Heart right ventricle (tissue), 16 donors: ENCODE measurements at regions not wholly inside any gene's neighbourhood (a gene's known extent, or its start where the extent isn't known, plus 50 kb on each side); places are given as distances from the start of the nearest gene placed in this dataset.
A peak's percentile ranks its signal among the peaks of the same experiment; 100 is the strongest.

Experiments used
- ATAC-seq, 8 donors: fragments of 200-7000 bp; cut with Tn5 transposase; one replicate each; pipeline ENCODE4 v1.9.1; 2020; ENCODE audit warnings: mild to moderate bottlenecking in 8 of 8, moderate library complexity in 8 of 8, moderate number of reproducible peaks in 1 of 8
- DNase-seq, 2 donors: peaks; one replicate each; pipeline ENCODE4 v3.0.0-alpha.2; 2020
- H3K27ac ChIP-seq, 10 donors: fragments of 200-600 bp; sonication (generic) in 2 of 10; one replicate each; pipeline versions ENCODE4 v1.5.0 to v1.8.0; 2020 to 2022; ENCODE audit warnings: mild to moderate bottlenecking in 3 of 10
- H3K27me3 ChIP-seq, 7 donors: fragments of 200-600 bp; one replicate each; pipeline ENCODE4 v1.8.0; 2021 to 2022; ENCODE audit warnings: mild to moderate bottlenecking in 2 of 7
- H3K36me3 ChIP-seq, 9 donors: fragments of 200-600 bp; sonication (generic) in 1 of 9; one replicate each; pipeline versions ENCODE4 v1.5.0 to v1.8.0; 2020 to 2022; ENCODE audit warnings: mild to moderate bottlenecking in 2 of 9
- H3K4me1 ChIP-seq, 9 donors: fragments of 200-600 bp; sonication (generic) in 1 of 9; one replicate each; pipeline versions ENCODE4 v1.5.0 to v1.8.0; 2020 to 2022; ENCODE audit warnings: mild to moderate bottlenecking in 4 of 9
- H3K4me3 ChIP-seq, 10 donors: fragments of 200-600 bp; sonication (generic) in 2 of 10; one replicate each; pipeline versions ENCODE4 v1.5.0 to v1.8.0; 2020 to 2022; ENCODE audit warnings: mild to moderate bottlenecking in 7 of 10, moderate library complexity in 2 of 10
- H3K9me3 ChIP-seq, 11 donors: fragments of 200-600 bp in 10 of 11; sonication (generic) in 2 of 11; one replicate each; pipeline versions ENCODE4 v1.5.0 to v1.8.0; 2013 to 2022; ENCODE audit warnings: mild to moderate bottlenecking in 2 of 11, control low read depth in 1 of 11, moderate library complexity in 1 of 11
- CTCF ChIP-seq, 9 donors: fragments of 200-600 bp; sonication (generic) in 2 of 9; IDR thresholded peaks; one replicate each; pipeline versions ENCODE4 v1.5.0 to v1.8.0; 2021 to 2022; ENCODE audit warnings: antibody characterized with exemption in 9 of 9, mild to moderate bottlenecking in 5 of 9, moderate library complexity in 1 of 9
- WGBS, 2 donors: extraction: QIAGEN DNeasy Blood & Tissue Kit; methylation state at CpG; one replicate each; pipeline ENCODE4 v1.1.7; 2013; ENCODE audit warnings: inconsistent platforms in 1 of 2; 5-methylcytosine and 5-hydroxymethylcytosine counted together
- intact Hi-C, 10 donors: fragments of 100-400 bp; cut with DNase I; formaldehyde crosslinking; loops; one replicate each; pipeline versions ENCODE4 v1.11.1 to v1.14.2; 2022
- donor health status: Arrhythmogenic right ventricular cardiomyopathy.
- donor health status: ischemic (EF 13 %, LVEDD 7.1; RV severe dilation, severe dysfunction).
- donor health status: healthy with polysubstance abuse.
- donor health status: DM: no; HTN: yes; CAD: no.
- donor health status: DM: no; HTN: no; CAD: no.
- donor health status: ischemic (EF 25% LVEDD 6.9; RV normal size, moderate dysfunction).
- donor health status: ischemic (EF 25% LVEDD 5.7; RV mildly dilated, moderate dysfunction).
- donor health status: healthy.
- donor health status: DM: yes; HTN: yes; CAD: no.
- donor health status: Ischemic cardiomyopathy.
- donor health status: ischemic (EF 35%, LVEDD 5.7; RV mildly dilated, moderate dysfunction).
- donor health status: nonischemic (EF 11% LVEDD 7.7; RV severe dilation, severe dysfunction).
- donor health status: DM: yes; HTN: yes; CAD: no.
- donor health status: PGD.
- donor health status: ischemic (EF 29% LVEDD 5.4; RV normal size, mild dysfunction).
- donor health status: nonischemic (EF 23%, LVEDD 6.1; RV moderate dilation, normal function).

- Histone ChIP-seq H3K27ac (no peak overlapping the region), H3K36me3 (no peaks in the 10 kb centered on the region), H3K9me3 (peaks cover 0 to 6% (median 0%) of the 10 kb centered on the region in 11 donors), H3K27me3 (no peaks in the 10 kb centered on the region), H3K4me3 (no peak overlapping the region), H3K4me1 (peaks cover 0 to 8% (median 0%) of the 10 kb centered on the region in 9 donors)
- DNase-seq (no peak), ATAC-seq (peak in 1 of 8 donors; percentile 42)
- TF ChIP-seq CTCF (IDR thresholded peaks at IDR 0.05): no peak
- WGBS, 2 donors: 59 to 72% methylated on average over 2 of the region's 2 CpGs
- intact Hi-C loops: no loop called here
Observed at GRCh38 chr3:31170932-31171670, 276.6 kb upstream of the GADL1 start.

GRCh38 chr3:31172336-31172735 is 277.9 kb upstream of the GADL1 start:
- Histone ChIP-seq H3K27ac (no peak overlapping the region), H3K27me3 (no peaks in the 10 kb centered on the region), H3K36me3 (no peaks in the 10 kb centered on the region), H3K4me3 (no peak overlapping the region), H3K9me3 (peaks cover 0 to 4% (median 0%) of the 10 kb centered on the region in 11 donors), H3K4me1 (no peaks in the 10 kb centered on the region)
- 45 to 49% methylated on average over 4 of the region's 4 CpGs for WGBS, 2 donors
- TF ChIP-seq CTCF (IDR thresholded peaks at IDR 0.05): no peak
- no peak for DNase-seq
- intact Hi-C loops: no loop called here
- no peak for ATAC-seq

- no peak for TF ChIP-seq CTCF (IDR thresholded peaks at IDR 0.05)
- 96 to 100% methylated on average over 1 of the region's 1 CpG for WGBS, 2 donors
- Histone ChIP-seq H3K27ac (no peak overlapping the region), H3K4me3 (no peak overlapping the region), H3K27me3 (no peaks in the 10 kb centered on the region), H3K9me3 (peaks cover 0 to 2% (median 0%) of the 10 kb centered on the region in 11 donors), H3K4me1 (no peaks in the 10 kb centered on the region), H3K36me3 (no peaks in the 10 kb centered on the region)
- intact Hi-C loops: no loop called here
- no peak for DNase-seq
- no peak for ATAC-seq
Observed at GRCh38 chr3:31173118-31173718, 278.8 kb upstream of the GADL1 start.

GRCh38 chr3:31174079-31174478 is 279.6 kb upstream of the GADL1 start:
- DNase-seq (no peak), ATAC-seq (no peak)
- WGBS, 2 donors: 65 to 89% methylated on average over 3 of the region's 3 CpGs
- Histone ChIP-seq H3K27me3 (no peaks in the 10 kb centered on the region), H3K36me3 (no peaks in the 10 kb centered on the region), H3K27ac (no peak overlapping the region), H3K4me3 (no peak overlapping the region), H3K4me1 (no peaks in the 10 kb centered on the region), H3K9me3 (peaks cover 0 to 2% (median 0%) of the 10 kb centered on the region in 11 donors)
- no peak for TF ChIP-seq CTCF (IDR thresholded peaks at IDR 0.05)
- intact Hi-C loops: no loop called here
